Psoas muscle (tissue), 7 donors: ENCODE measurements at regions not wholly inside any gene's neighbourhood (a gene's known extent, or its start where the extent isn't known, plus 50 kb on each side); places are given as distances from the start of the nearest gene placed in this dataset.

Experiments
- ATAC-seq, 4 donors: fragments of 200-7000 bp; cut with Tn5 transposase; one replicate each; pipeline ENCODE4 v1.9.1; 2020; ENCODE audit warnings: moderate library complexity in 3 of 4, mild to moderate bottlenecking in 2 of 4
- DNase-seq, 2 donors: peaks; one replicate each; pipeline ENCODE4 v3.0.0-alpha.2; 2020
- H3K27ac ChIP-seq: fragments of 200-600 bp; one replicate; pipeline ENCODE4 v1.8.0; 2022
- H3K27me3 ChIP-seq, 3 donors: fragments of 200-600 bp in 1 of 3; one replicate each; pipeline versions ENCODE4 v1.6.1 to v1.8.0; 2013 to 2022; ENCODE audit warnings: low read length in 2 of 3, mild to moderate bottlenecking in 2 of 3, moderate library complexity in 1 of 3; ENCODE audit not compliant: insufficient read depth in 3 of 3
- H3K36me3 ChIP-seq, 2 donors: fragments of 200-600 bp in 1 of 2; one replicate each; pipeline versions ENCODE4 v1.6.1 to v1.8.0; 2013 to 2022; ENCODE audit warnings: low read depth in 1 of 2, mild to moderate bottlenecking in 1 of 2, moderate library complexity in 1 of 2; ENCODE audit not compliant: insufficient read depth in 1 of 2
- H3K4me1 ChIP-seq: fragments of 200-600 bp; one replicate; pipeline ENCODE4 v1.8.0; 2022
- H3K4me3 ChIP-seq: fragments of 200-600 bp; one replicate; pipeline ENCODE4 v1.8.0; 2022; ENCODE audit warnings: mild to moderate bottlenecking
- H3K9me3 ChIP-seq: fragments of 200-600 bp; one replicate; pipeline ENCODE4 v1.8.0; 2022
- WGBS, 3 donors: extraction: QIAGEN DNeasy Blood & Tissue Kit; methylation state at CpG; one replicate each; pipeline versions ENCODE4 v1.1.6 to v1.1.7; 2013; 5-methylcytosine and 5-hydroxymethylcytosine counted together
- intact Hi-C, 2 donors: fragments of 100-400 bp; cut with DNase I; formaldehyde crosslinking; loops; one replicate each; pipeline versions ENCODE4 v1.11.0 to v1.14.2; 2022
- TF ChIP-seq, protein P1 (sequence below): fragments of 200-600 bp; IDR thresholded peaks from one replicate; pipeline ENCODE4 v1.8.0; 2022; ENCODE audit warnings: antibody characterized with exemption
- donor health status: healthy with polysubstance abuse.
- donor health status: DM: no; HTN: no; CAD: no; lungs with moderate emphysema.
- donor health status: Bipolar disorder and iron deficiency.
- donor health status: healthy.
- donor health status: DM: yes; HTN: yes; CAD: no.
- donor health status: DM: no; HTN: no; CAD: no.
- donor health status: DM: yes; HTN: yes; CAD: no.

DNA sequence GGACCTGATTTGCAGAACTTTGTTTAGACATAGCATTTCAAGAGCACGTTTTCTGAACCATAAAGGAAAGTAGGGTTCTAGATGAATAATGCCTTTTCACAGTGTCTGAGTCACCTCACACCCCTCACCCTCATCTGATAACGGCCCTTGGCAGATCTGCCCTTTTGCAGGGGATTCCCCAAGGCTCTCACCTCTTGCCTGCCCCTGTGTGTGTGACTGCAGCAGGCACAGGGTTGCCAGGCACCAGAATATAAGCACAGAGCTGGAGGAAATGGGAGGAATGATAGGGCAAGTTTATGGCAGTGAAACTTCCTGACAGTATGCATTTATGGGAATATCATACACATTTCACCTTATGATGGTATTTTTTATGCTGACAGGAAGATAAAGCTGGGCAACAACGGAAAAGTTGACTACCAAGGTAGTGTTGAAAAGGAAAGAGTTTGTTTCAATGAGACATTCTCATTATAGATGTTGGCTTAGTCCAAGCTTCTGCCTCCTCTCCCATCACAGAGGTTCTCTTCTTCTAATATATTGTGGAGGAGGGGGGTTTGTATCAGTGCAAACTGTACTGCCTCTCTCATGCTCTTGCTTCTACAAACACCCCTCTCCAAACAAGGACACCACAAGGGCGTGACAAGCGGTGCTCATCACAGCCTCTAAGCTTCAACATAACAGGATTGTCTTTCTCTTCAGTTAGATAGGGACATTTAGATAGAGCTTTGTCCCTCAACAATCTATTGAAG, 101.5 kb upstream of the BACH2 start:
- ATAC-seq (no peak), DNase-seq (no peak)
- no peaks in the 10 kb centered on the region for H3K9me3 ChIP-seq
- H3K4me1 ChIP-seq, result no peaks in the 10 kb centered on the region
- H3K36me3 ChIP-seq, result no peaks in the 10 kb centered on the region
- no peak overlapping the region for H3K4me3 ChIP-seq
- intact Hi-C loops, result loop anchor here in 1 of 2 donors (2.0 to 10.0 kb wide), 3 partner anchors 79 to 427 kb away; no protein-coding TSS in a partner anchor
- TF ChIP-seq, protein P1, sequence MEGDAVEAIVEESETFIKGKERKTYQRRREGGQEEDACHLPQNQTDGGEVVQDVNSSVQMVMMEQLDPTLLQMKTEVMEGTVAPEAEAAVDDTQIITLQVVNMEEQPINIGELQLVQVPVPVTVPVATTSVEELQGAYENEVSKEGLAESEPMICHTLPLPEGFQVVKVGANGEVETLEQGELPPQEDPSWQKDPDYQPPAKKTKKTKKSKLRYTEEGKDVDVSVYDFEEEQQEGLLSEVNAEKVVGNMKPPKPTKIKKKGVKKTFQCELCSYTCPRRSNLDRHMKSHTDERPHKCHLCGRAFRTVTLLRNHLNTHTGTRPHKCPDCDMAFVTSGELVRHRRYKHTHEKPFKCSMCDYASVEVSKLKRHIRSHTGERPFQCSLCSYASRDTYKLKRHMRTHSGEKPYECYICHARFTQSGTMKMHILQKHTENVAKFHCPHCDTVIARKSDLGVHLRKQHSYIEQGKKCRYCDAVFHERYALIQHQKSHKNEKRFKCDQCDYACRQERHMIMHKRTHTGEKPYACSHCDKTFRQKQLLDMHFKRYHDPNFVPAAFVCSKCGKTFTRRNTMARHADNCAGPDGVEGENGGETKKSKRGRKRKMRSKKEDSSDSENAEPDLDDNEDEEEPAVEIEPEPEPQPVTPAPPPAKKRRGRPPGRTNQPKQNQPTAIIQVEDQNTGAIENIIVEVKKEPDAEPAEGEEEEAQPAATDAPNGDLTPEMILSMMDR, result no peak
- WGBS, 3 donors, result 68 to 74% (median 74%) methylated on average over 5 of the region's 5 CpGs
- no peaks in the 10 kb centered on the region for H3K27me3 ChIP-seq
- H3K27ac ChIP-seq, result no peak overlapping the region

DNA sequence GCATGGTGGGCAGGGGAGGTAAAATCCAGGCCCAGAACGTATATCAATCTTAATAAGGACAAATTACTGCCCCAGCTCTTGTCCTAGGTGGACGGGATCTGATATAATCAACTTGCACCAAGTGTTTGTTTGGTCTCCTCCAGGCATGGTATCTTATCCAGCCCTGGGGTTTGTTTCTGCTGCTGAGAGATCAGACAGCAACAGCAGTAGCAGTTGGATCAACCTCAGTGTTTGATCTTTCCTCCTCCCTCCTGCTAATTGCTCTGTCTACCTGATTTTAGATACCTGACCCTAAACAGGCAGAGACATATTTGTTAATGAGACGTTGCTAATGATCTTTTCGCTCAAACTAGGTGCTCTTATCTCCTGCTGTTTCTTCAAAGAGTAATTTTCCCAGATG, 100.4 kb upstream of the BACH2 start:
- Histone ChIP-seq H3K27ac (no peak overlapping the region), H3K4me3 (no peak overlapping the region), H3K27me3 (no peaks in the 10 kb centered on the region), H3K36me3 (no peaks in the 10 kb centered on the region), H3K9me3 (no peaks in the 10 kb centered on the region), H3K4me1 (no peaks in the 10 kb centered on the region)
- TF ChIP-seq, protein P1, result no peak
- DNase-seq (no peak), ATAC-seq (no peak)
- WGBS, 3 donors, result 92 to 95% (median 95%) methylated on average over 4 of the region's 4 CpGs
- intact Hi-C loops, result loop anchor here in 1 of 2 donors (2.0 to 10.0 kb wide), 3 partner anchors 80 to 426 kb away; no protein-coding TSS in a partner anchor

GRCh38 chr6:90393232-90393884, 96.7 kb upstream of the BACH2 start:
- Histone ChIP-seq H3K9me3 (no peaks in the 10 kb centered on the region), H3K4me1 (no peaks in the 10 kb centered on the region), H3K27me3 (no peaks in the 10 kb centered on the region), H3K36me3 (no peaks in the 10 kb centered on the region), H3K27ac (no peak overlapping the region), H3K4me3 (no peak overlapping the region)
- DNase-seq (peak; percentile 43 to 61), ATAC-seq (peak; percentile 77 to 89 (median 84))
- 26 to 31% (median 30%) methylated on average over 7 of the region's 7 CpGs for WGBS, 3 donors
- intact Hi-C loops, result loop anchor here (2.0 to 10.0 kb wide), 6 partner anchors 84 to 451 kb away; no protein-coding TSS in a partner anchor
- TF ChIP-seq, protein P1, result peak; percentile 78

GRCh38 chr6:90390379-90390778, 93.7 kb upstream of the BACH2 start:
- no peak for DNase-seq
- no peak overlapping the region for H3K27ac ChIP-seq
- no peak for ATAC-seq
- no peaks in the 10 kb centered on the region for H3K27me3 ChIP-seq
- TF ChIP-seq, protein P1, result no peak
- H3K4me1 ChIP-seq, result peaks cover 6% of the 10 kb centered on the region
- no peak overlapping the region for H3K4me3 ChIP-seq
- no peaks in the 10 kb centered on the region for H3K36me3 ChIP-seq
- intact Hi-C loops, result loop anchor here (5.0 to 10.0 kb wide), 4 partner anchors 87 to 448 kb away; no protein-coding TSS in a partner anchor
- H3K9me3 ChIP-seq, result no peaks in the 10 kb centered on the region
